ENCODE measurements at regions not wholly inside any gene's neighbourhood (a gene's known extent, or its start where the extent isn't known, plus 50 kb on each side); places are given as distances from the start of the nearest gene placed in this dataset.

DNA sequence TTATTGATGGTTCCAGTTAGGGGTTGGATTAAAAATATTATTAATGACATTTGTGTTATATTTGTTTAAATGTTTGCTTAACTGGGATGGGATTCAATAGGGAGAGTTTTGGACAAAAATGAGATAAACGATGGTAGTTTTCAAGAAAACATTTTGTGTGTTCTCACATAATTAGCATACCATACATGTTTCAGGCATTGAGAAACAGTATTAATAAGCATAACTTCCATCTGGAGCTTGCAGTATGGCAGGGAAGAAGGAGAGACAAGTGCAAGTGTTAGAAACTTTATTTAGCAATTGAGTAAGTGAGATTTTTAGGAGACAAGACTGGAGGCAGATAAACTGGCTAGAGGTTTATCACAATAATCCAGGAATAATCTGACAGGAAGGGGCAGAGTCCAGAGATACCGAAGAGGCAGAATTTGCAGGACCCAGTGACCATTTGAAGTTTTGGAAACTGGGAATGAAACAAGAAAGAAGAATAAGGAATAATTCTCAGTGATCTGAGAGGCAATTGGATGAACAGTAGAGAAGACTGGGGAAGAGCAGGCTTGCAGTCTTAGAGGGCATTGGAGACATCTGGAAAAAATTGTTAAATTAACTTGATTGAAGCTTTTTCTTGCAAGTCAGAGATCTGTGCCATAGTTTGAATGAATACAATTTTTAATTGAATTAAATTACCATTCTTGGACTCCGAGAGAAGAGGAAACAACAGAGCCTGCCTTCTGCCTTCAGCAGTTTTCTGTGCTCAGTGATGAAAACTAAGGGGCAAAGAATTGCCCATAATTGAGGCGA lies 73.0 kb upstream of the PTCHD4 start:
- TF ChIP-seq, protein P1, sequence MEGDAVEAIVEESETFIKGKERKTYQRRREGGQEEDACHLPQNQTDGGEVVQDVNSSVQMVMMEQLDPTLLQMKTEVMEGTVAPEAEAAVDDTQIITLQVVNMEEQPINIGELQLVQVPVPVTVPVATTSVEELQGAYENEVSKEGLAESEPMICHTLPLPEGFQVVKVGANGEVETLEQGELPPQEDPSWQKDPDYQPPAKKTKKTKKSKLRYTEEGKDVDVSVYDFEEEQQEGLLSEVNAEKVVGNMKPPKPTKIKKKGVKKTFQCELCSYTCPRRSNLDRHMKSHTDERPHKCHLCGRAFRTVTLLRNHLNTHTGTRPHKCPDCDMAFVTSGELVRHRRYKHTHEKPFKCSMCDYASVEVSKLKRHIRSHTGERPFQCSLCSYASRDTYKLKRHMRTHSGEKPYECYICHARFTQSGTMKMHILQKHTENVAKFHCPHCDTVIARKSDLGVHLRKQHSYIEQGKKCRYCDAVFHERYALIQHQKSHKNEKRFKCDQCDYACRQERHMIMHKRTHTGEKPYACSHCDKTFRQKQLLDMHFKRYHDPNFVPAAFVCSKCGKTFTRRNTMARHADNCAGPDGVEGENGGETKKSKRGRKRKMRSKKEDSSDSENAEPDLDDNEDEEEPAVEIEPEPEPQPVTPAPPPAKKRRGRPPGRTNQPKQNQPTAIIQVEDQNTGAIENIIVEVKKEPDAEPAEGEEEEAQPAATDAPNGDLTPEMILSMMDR (IDR thresholded peaks at IDR 0.05): no peak
- no peak for TF ChIP-seq POLR2A (IDR thresholded peaks at IDR 0.05)

Measured in gastroesophageal sphincter (tissue), 3 donors.